HepG2 (cell line): ENCODE measurements at regions not wholly inside any gene's neighbourhood (a gene's known extent, or its start where the extent isn't known, plus 50 kb on each side); places are given as distances from the start of the nearest gene placed in this dataset.

Experiments used
- ARNT ChIP-seq: fragments of 450-650 bp; IDR thresholded peaks from 2 replicates; pipeline ENCODE4 v1.6.1; 2017
- CBX2 ChIP-seq, 2 experiments: fragments of 200-600 bp in 1 of 2; sonication (generic); formaldehyde crosslinking in 1 of 2; IDR thresholded peaks; 2 replicates each; pipeline versions ENCODE4 v1.7.0 to v1.8.1; 2018 to 2022; ENCODE audit warnings: low read depth in 2 of 2, low read length in 1 of 2, mild to moderate bottlenecking in 1 of 2, missing genetic modification reagents in 1 of 2
- NFRKB ChIP-seq: fragments of 450-650 bp; IDR thresholded peaks from 2 replicates; pipeline ENCODE4 v1.6.1; 2017

DNA sequence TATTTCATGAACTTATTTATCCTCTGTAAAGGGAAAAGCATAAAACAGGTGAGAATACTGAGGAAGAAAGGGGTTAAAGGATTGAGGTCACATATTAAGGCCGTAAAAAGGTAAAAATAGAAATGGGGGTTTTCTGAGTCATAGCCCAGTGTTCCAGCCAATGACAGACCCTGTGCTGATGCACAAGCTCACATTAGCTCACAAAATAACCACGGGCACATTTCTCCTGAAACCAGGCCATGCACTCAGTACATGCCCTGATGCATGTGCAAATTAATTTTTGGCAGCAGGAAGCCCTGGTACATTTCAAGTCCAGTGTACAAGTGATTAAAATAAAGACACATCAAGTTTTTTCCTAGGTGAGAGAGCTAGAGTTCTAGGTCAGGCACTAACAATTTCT is 194.4 kb downstream of the TMEM200A start:
- TF ChIP-seq ARNT (no peak), CBX2 (IDR thresholded peaks at IDR 0.05; ENCODE audit: low read depth, low read length) (no peak), CBX2 (CRISPR knock-in tag; IDR thresholded peaks at IDR 0.05; ENCODE audit: low read depth) (no peak), NFRKB (no peak)
